HG03139 (cell line): ENCODE measurements at regions not wholly inside any gene's neighbourhood (a gene's known extent, or its start where the extent isn't known, plus 50 kb on each side); places are given as distances from the start of the nearest gene placed in this dataset.
A peak's percentile ranks its signal among the peaks of the same experiment; 100 is the strongest.
"Not testable (repeated sequence)": the region's sequence is repeated elsewhere in the genome, so short reads cannot be mapped to it uniquely, and the experiment has no call there.

ENCODE experiments used
- ATAC-seq: cut with Tn5 transposase; IDR thresholded peaks from one replicate; pipeline ENCODE4 v1.9.1; 2021; ENCODE audit not compliant: unreplicated experiment

DNA sequence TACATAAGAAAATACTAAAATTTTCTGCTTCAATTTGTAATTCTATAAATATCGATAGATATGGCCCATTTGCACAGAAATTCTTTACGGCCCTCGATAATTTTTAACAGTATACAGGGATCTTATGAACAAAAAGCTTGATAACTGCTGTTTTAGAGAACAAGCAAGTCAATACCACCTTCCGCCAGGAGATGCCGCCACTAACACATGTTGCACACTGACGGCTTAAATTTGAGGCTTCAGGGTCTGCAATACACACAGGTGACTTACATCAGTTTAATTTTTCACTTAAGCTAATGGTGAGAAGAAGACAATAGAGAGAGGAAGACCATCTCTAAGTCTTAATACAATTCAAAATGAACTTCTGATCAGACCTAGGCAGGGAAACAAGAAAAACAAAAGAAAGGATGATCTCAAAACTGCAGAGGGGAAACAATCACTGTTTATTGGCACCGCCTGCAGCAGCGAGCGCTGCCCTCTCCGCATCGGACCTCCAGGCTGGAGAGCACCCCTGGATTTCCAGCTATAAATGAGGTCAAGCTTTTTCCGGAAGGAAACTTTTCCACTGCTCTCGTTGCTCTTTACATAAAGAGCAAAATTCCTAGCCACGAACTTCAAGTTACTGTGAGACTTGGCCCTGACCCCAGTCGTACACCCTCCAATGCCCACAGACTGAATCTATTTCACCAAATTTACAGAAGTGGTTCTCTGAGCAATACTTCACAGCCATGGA is 53.9 kb downstream of the OTOR start:
- ATAC-seq: peak; percentile 67

DNA sequence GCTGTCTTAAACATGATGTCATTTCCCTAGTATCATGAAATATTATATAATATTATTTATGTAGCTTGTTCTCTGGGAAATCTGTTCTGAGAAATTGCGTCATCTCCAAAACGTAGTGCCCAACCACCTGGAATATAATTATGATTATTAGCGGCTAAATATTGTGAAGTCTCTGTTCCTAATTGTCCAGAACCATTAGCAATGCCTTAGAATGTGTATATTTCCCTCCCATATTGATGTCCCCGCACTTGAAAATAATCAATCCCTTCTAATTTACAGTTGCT is 54.4 kb downstream of the OTOR start:
- no peak for ATAC-seq

DNA sequence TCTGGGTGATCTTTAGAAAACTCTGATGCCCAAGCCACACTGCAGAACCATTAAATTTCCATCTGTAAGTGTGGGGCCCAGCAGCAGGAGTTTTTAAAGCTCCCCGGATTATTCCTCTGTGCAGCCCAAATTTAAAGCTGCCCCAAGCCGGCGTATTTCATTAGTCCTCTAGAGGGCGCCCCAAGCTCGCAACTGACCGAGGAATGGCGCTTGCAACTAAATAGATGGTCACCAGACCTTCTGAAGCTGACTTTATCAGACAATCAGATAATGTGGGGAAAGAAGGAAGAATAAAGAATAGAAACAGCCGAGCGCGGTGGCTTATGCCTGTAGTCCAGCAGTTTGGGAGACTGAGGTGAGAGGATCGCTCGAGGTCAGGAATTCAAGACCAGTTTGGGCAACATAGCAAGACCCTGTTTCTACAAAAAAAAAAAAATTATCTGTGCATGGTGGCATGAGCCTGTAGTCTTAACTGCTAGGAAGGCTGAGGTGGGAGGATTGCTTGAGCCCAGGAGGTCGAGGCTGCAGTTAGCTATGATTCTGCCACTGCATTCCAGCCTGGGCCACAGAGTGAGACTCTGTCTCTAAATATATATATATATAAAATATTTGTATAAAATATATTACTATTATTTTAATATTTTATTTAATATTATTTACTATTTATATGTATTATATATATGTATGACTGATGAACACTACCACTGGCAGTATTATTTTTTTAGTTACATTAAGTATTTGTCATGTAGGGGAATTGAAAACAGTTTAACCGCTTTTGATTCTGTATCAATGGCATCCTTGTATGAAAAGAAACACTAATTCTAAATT is 56.0 kb downstream of the OTOR start:
- no peak for ATAC-seq

DNA sequence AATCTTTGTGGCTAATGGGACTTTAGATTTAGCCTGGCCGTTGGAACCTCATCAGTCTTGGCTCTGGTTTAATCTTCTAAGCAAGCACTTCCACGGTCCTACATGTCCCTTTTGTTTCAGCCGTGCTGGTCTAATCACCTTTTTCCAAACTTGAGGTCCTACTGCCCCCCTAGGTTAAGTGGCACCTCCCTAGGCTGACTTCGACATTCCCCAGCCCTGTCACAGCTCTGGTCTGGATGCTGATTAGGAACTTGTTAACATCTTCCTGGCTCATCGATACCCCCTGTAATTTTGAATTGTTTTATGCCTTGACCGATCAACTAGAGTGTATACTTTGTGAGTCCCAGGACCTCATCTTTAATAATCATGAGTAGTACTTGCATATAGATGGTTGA is 56.6 kb downstream of the OTOR start:
- ATAC-seq: no peak

DNA sequence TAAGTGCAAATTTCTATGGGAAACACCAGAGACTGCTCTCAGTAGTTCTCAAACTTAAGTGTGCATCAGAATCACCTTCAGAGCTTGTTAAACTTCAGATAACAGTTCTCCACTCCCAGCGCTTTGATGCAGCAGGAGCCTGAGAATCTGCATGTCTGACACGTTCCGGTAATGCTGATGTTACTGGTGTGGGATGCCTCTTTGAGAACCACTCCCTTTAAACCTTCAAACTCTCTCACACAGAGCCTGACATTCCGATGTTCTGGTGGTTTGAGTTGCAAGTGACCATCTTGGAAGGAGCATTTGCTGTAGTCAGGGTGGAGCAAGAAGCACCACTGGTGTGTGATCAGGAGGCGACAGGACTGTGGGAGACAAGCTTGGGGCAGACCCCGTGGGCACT is 57.9 kb downstream of the OTOR start:
- ATAC-seq: no peak

DNA sequence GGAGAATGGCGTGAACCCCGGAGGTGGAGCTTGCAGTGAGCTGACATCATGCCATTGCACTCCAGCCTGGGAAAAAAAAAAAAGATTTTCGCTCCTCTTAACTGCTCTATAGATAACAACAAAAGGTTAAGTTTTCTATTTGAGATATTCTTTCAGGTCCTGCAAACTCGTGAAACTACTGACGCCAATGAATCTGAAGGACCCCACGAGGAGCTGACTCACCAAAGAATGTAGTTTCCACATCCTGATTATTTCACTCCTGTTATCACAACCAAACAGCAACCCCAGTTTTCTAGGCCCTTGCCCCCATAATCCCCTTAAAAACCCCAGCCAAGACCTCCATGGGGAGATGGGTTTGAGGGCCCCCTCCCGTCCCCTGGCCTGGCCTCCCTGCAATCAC is 58.7 kb downstream of the OTOR start:
- ATAC-seq: no peak

DNA sequence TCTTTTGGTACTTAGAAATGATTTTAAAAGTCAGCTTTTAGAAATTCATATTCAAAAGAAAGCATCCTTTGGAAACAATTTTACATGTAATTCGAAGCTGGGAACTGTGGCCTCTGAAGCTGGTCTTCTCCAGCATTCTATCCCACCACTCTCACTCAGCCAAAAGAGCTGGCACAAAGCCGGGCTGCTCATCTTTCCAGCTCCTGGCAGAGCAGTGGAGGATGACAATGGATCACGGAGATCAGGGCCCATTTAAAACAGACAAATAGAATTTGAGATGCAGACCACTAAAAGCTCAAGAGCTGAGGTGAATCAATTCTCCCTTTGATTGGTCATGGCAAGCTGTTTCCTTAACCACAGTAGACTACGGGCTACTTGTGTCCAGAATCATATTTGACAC is 60.6 kb downstream of the OTOR start:
- no peak for ATAC-seq

DNA sequence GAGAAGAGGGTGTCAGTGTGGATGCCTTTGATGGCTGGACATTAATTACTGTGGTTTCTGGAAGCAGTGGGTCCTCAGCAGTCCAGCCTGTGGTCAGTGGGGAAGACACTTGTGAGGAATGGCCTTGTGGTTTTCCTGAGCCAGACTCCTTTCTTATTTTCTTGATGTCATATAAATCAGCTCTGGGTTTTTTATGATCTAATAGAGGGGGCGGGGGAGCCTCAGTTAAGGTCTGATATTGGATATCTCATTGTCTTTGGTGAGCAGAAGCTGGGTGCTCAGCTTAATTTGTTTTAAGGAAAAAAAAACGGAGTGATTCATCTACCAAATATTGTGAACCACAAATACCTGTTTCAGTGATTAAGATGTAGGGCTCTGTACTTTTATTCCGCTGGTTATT is 62.1 kb downstream of the OTOR start:
- no peak for ATAC-seq

DNA sequence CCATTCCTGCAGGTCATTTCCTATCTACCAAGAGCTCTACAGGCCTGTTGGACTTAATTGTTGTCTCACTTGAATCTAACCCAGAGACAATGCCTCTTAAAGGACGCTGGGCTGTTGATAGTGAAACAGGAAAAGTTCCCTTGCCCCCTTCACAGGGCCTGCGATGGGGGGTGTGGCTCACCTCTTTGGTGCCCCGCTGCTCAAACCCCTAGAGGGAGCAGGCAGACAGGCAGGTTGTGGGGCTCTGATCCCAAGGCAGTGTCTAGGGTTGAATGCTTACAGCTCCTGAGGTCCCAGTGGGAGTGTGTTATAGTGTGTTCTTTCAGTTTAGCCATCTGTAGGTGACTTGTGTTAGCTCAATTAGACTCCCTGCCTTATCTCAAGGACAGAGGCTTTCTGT is 68.0 kb downstream of the OTOR start:
- no peak for ATAC-seq

DNA sequence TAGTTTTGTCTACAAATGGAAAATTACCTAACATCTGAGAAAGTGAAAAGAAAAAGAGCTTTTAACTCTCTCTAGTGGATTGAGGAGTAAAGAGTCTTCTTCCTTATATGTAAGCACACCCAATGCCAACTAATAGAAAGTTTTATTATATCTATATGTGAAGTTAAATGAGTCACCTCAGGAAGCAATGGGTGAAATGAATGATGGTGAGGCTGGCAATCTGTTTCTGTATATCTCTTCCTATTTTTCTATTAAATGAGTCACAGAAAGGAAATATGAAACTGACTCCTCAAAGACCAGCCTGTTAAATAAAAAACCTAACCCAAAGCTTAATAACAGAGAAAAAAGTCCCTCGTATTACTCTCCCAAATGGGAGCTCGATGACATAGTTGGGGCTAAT is 71.3 kb downstream of the OTOR start:
- ATAC-seq: no peak

DNA sequence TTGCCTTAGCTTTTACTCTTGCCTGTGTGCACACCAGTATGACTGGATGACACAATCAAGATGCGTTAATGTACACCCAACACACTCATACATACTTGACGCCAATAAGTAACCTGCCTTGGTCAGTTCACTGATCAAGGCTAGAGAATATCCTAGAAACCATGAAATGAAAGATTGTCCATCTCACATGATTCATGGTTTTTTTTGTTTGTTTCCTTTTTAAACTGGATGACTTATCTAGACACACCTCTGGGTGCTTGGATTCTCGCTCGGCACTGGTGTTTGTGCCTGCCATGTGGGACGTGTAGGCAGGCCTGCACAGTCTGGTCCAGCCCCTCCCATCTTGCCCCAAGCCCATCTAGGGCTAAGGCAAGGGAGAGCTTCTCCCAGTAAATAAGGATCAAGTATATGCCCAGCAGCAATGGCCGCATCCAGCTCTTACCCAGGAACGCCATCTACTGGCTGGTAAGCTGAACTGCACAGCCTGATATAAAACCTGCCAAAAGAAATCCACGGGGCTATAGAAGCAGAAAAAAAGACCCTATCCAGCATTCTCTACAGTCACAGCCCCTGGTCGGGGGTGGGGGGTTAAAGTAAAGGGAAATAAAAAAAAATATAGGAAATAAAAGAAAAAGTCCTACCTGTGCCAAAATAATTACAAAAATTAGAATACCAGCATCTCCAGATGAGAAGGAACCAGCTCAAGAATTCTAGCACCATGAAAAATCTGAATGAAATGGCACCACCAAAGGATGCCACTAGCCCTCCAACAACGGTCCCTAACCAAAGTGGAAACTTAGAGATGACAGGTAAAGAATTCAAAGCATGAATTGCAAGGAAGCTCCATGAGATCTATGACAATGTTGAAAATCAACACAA is 73.3 kb downstream of the OTOR start:
- ATAC-seq: peak; percentile 61

DNA sequence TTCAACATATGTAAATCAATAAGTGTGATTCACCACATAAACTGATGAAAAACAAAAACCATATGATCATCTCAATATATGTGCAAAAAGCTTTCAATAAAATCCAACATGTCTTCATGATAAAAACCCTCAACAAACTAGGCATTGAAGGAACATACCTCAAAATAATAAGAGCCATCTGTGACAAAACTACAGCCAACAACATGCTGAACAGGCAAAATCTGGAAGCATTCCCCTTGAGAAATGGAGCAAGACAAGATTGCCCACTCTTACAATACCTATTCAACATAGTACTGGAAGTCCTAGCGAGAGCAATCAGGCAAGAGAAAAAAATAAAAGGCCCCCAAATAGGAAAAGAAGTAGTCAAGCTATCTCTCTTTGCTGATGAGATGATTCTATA is 76.5 kb downstream of the OTOR start:
- no peak for ATAC-seq

DNA sequence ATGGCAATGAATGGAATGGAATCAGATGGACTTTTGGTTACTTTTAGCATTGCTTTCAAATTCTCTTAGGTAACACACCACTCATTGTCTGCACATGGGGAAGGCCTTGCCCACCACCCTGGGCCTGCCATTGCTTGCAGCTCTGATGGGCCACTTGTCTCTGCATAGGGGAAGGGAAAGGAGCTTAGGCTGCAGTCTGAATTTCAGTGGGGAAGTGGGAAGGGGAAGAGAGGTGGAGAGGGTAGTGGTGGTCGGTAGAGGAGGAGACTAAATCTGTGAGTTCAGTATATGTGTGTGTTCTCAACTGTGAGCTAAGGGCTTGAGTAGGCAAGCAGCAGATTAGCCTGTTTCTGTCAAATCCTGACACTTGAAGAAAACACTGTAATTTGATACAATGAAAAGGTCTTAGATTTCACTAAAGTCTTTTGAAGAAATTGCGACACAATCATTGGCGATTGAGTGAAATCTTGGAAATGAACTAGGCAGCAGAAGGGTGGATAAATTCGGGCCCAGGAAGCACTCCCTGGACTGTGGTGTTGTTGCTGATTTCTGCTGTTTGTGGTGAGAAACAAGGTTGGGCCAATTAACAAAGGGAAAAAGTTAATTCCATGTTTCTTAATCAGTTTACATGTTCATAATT is 80.6 kb downstream of the OTOR start:
- no peak for ATAC-seq

DNA sequence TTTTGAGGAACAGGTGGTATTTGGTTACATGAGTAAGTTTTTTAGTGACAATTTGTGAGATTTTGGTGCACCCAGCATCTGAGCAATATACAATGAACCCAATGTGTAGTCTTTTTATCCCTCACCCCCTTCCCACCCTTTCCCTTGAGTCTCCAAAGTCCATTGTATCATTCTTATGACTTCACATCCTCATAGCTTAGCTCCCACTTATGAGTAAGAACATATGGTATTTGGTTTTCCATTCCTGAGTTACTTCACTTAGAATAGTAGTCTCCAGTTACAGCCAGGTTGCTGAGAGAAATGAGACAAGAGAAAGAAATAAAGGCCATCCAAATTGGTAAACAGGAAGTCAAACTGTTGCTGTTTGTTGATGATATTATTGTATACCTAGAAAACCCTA is 87.5 kb downstream of the OTOR start:
- not testable (repeated sequence) for ATAC-seq

DNA sequence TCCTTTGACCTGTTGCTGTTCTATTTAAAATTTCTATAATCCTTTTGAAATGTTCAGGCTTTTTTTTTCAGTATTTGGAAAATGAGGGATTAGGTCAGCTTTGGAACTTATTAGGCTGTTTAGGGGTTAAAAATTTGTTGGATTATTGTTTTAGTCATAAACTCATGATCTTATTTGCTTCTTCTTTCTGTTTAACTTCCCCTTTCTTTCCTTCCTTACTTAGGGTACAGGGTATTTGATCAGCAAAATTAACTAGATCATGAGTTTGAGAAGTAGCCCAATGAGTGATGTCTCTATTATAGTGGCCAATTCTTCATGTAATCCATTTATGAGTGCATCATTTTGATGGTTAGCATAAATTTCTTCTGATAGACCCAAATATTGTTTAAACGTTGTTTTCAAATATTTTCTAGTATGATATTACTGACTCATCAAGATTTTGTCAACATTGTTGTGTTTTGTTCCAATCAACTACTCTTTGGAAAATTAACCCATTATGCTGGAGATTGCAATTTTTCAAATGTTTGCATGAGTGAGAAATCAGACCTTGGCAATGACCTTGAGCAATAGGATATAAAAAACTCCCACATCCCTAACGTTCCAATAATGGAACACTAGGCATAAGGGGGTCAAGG is 94.4 kb downstream of the OTOR start:
- no peak for ATAC-seq

DNA sequence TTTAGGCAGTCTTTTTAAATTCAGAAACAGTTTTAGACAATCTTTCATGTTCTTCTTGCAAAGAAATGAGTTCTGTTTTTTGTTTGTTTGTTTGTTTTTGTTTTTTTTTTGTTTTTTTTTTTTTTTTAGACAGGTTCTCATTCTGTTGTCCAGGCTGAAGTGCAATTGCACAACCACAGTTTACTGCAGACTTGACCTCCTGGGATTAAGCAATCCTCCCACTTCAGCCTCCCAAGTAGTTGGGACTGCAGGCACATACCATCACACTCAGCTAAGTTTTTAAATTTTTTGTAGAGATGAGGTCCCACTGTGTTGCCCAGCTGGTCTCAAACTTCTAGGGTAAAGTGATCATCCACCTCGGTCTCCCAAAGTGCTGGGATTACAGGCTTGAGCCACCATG is 96.2 kb downstream of the OTOR start:
- no peak for ATAC-seq

DNA sequence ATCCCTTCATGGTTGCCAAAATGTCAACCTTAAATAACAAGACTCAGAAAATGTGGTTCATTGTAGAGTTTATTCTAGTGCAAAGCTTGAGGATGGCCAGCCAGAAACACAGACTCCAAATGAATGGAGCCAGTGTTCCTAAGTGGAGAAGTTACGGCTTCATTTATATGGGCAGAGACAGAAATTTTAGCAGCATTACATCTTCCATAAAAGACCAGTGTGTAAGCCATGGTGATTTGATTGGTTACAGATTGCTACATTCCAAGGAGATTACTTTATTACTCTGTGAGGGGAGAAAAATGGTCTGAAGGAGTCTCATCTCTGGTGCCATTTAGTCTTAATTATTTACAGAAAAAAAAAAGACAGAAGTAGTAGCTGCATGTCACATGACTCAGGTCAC is 97.8 kb downstream of the OTOR start:
- ATAC-seq: no peak

DNA sequence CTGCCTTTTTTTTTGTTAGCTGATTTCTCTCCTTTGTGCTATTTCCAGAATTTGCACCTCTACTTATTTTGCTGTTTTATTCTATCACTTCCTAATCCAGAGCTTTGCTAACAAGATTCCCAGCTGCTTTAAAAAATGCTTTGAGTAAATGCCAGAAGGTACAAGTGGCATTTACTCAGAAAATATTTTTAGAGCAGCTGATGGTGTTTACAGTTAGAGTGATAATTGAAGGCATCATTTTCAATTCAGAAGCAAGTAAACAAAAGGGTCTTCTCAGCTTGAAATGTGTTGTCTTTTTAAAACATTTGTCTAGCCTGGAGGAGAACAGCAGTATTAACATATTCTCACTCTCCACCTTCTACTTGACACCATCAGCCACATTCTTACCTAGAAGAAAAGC is 99.9 kb downstream of the OTOR start:
- no peak for ATAC-seq

DNA sequence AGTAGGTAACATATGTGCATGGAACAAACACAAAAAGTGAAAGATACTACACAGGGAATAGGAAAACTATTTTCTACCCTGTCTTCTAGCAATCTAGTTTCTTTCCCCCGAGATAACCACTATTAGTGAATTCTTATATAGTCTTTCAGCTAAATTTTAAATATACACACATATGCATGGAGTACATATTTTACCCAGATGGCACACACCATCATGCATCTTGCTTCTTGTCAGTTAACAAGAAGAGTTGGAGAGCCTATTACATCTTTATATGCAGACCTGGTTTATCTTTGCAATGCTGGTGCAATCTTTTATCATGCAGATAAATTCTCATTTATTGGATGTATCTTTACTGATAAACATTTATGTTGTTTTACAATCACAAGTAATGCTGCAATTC is 100.4 kb downstream of the OTOR start:
- no peak for ATAC-seq

DNA sequence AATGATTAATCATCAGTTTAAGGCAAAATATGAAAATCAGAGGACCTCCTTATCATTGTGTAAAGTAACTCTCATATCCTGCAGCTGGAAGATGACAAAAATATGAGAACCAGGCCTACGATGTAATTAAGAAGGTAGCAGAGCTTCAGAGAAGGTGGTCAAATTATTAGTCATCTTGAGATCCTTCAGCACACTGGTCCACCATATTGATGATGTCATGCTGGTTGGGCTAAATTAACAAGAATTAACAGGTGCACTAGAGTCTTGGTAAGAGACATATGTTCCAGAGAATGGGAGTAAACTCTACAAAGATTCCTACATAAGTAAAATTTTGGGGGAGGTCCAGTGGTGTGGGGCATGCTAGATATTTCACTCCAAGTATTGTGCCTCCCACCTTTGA is 112.8 kb downstream of the OTOR start:
- ATAC-seq: no peak

DNA sequence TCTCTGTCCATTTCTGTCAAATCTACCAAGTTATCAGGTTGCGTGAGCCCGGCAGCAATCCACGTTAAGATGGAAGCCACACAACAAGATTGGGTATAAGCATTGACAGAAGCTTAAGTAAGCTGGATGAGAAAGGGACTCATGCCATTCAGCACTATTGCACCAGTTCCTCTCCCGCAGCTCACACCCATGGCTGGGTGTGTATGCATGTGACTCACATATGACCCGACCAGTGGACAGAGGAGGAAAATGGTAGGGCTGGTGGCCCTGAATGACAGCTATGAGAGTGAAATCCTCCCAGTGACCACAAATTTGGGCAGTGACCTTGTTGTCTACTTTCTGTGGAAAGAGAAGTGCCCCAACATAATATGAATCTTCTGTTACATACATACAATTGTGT is 113.5 kb downstream of the OTOR start:
- no peak for ATAC-seq
